ENCODE measurements at regions not wholly inside any gene's neighbourhood (a gene's known extent, or its start where the extent isn't known, plus 50 kb on each side); places are given as distances from the start of the nearest gene placed in this dataset.

DNA sequence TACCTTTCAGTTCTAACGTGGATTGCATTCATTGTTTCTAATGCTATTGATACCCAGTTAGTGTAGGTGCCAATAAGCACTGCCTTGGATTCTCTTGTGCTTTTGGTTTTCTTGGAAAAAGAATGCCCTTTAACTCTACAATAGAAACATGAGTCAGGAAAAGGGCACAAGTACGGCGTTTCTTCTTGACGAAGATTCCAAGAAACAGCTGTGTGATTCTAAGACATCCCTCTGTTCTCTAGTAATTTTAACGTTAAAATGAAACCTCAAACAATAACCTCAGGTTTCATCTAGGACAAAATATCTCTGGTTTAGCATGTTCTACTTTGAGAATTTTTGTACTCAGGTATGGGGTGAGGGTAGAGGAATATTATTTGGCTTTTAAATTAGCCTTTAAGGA, 540.5 kb upstream of the ATP11B start:
- DNase-seq (ENCODE audit: low spot score) (no peak), ATAC-seq (ENCODE audit: insufficient number of reproducible peaks, low FRiP score, low read depth) (no peak)
- TF ChIP-seq, protein P1, sequence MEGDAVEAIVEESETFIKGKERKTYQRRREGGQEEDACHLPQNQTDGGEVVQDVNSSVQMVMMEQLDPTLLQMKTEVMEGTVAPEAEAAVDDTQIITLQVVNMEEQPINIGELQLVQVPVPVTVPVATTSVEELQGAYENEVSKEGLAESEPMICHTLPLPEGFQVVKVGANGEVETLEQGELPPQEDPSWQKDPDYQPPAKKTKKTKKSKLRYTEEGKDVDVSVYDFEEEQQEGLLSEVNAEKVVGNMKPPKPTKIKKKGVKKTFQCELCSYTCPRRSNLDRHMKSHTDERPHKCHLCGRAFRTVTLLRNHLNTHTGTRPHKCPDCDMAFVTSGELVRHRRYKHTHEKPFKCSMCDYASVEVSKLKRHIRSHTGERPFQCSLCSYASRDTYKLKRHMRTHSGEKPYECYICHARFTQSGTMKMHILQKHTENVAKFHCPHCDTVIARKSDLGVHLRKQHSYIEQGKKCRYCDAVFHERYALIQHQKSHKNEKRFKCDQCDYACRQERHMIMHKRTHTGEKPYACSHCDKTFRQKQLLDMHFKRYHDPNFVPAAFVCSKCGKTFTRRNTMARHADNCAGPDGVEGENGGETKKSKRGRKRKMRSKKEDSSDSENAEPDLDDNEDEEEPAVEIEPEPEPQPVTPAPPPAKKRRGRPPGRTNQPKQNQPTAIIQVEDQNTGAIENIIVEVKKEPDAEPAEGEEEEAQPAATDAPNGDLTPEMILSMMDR (IDR thresholded peaks at IDR 0.05), result no peak
- Histone ChIP-seq H3K27me3 (replicated peaks; ENCODE audit: insufficient read depth) (no peaks in the 10 kb centered on the region), H3K36me3 (no peaks in the 10 kb centered on the region), H3K9me3 (no peaks in the 10 kb centered on the region), H3K4me1 (ENCODE audit: control insufficient read depth in 1 of 2, low read depth in 2 of 2) (no peaks in the 10 kb centered on the region), H3K4me3 (no peak overlapping the region), H3K27ac (no peak overlapping the region)

DNA sequence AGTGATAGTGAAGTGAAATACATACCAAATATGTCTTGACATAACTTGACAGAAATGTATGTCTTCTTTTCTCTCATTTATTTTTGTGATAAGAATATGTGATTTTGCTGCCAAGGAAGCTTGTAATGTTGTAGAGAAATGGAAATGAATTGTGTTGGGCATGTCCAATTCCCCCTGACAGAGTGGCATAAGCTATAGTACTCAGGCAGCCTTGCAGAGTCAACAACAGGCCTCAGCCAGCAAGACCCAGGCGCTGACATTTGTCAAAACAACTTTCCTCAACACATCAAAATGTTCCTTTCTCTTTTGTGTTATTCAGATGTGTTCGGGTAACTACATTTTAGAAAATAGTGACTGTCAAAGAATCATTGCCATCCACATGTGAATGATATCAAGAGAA, 538.1 kb upstream of the ATP11B start:
- H3K9me3 ChIP-seq, result no peaks in the 10 kb centered on the region
- no peaks in the 10 kb centered on the region for H3K4me1 ChIP-seq (ENCODE audit: control insufficient read depth in 1 of 2, low read depth in 2 of 2)
- DNase-seq (ENCODE audit: low spot score), result no peak
- no peak overlapping the region for H3K27ac ChIP-seq
- TF ChIP-seq, protein P1 (IDR thresholded peaks at IDR 0.05), result no peak
- H3K27me3 ChIP-seq (replicated peaks; ENCODE audit: insufficient read depth), result no peaks in the 10 kb centered on the region
- no peaks in the 10 kb centered on the region for H3K36me3 ChIP-seq
- ATAC-seq (ENCODE audit: insufficient number of reproducible peaks, low FRiP score, low read depth), result no peak
- no peak overlapping the region for H3K4me3 ChIP-seq

DNA sequence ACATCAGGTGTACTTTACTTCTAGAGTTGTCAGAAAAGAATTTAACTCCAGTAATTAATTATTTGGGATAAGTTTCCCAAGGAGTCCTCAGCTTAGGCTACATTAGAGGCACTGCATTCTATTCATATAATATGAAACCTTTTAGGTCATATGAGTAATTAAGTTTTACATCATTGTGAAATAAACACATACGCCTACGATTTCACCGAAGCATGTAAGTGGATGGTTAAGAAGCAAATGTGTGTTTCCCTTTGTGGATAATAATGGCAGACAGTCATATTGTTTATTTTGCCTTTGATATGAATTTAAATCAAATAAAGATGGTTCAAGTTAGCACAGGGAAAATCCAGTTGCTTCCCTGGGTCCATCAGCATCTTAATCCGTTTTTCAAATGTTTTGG, 535.9 kb upstream of the ATP11B start:
- no peaks in the 10 kb centered on the region for H3K36me3 ChIP-seq
- TF ChIP-seq, protein P1 (IDR thresholded peaks at IDR 0.05), result no peak
- ATAC-seq (ENCODE audit: insufficient number of reproducible peaks, low FRiP score, low read depth) (no peak), DNase-seq (ENCODE audit: low spot score) (no peak)
- H3K27me3 ChIP-seq (replicated peaks; ENCODE audit: insufficient read depth), result no peaks in the 10 kb centered on the region
- H3K4me3 ChIP-seq, result no peak overlapping the region
- H3K9me3 ChIP-seq, result no peaks in the 10 kb centered on the region
- H3K4me1 ChIP-seq (ENCODE audit: control insufficient read depth in 1 of 2, low read depth in 2 of 2), result no peaks in the 10 kb centered on the region
- no peak overlapping the region for H3K27ac ChIP-seq

DNA sequence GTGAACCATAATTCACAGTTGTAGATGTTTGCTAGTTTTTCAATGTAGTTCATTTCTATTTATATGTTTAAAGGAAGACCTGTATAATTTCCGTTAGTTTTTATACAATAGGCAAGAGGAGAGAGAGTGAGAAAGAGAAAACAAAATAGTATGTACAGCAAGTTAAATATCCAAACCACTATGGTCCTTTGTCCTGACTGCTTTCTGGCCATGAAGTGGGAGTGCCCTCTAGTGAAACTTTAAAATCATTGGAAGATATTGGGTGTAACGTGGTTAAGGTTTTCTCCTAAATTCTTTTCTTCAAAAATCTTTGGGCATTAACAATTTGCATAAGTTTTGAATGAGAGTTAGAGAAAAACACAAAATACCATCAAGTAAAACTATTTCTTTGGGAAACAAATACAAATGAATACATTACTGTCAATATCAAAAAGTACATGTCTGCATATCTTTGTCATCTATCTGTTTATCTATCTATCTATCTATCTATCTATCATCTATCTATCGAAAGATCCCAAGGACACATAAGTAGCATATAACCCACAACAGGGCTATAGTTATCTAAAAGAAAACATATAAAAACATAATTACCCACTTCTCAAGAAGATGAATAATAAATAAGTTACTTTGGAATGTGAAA, 534.6 kb upstream of the ATP11B start:
- Histone ChIP-seq H3K36me3 (no peaks in the 10 kb centered on the region), H3K27ac (no peak overlapping the region), H3K27me3 (replicated peaks; ENCODE audit: insufficient read depth) (no peaks in the 10 kb centered on the region), H3K9me3 (no peaks in the 10 kb centered on the region), H3K4me3 (no peak overlapping the region), H3K4me1 (ENCODE audit: control insufficient read depth in 1 of 2, low read depth in 2 of 2) (no peaks in the 10 kb centered on the region)
- DNase-seq (ENCODE audit: low spot score), result no peak
- TF ChIP-seq, protein P1 (IDR thresholded peaks at IDR 0.05), result no peak
- ATAC-seq (ENCODE audit: insufficient number of reproducible peaks, low FRiP score, low read depth), result no peak

DNA sequence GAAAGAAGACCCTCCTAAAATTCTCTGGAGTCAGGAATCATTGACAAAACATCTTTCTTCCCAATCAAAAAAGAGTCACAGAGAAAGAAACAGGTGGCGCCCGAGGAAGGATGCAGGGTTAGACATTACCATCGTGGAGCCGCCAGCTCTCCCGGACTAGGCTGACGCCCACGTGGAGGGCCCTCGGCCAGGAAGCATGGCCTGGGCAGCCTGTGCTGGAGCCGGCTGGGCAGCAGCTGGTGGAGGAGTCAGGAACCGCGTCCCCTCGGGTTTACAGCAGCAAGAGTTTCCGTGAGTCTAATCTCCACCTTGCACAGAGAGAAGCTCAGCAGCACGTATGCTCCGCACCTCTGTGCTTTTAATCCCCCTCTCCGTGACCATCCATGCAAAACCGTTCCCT, 533.7 kb upstream of the ATP11B start:
- Histone ChIP-seq H3K36me3 (no peaks in the 10 kb centered on the region), H3K4me3 (no peak overlapping the region), H3K27me3 (replicated peaks; ENCODE audit: insufficient read depth) (no peaks in the 10 kb centered on the region), H3K27ac (no peak overlapping the region), H3K4me1 (ENCODE audit: control insufficient read depth in 1 of 2, low read depth in 2 of 2) (no peaks in the 10 kb centered on the region), H3K9me3 (no peaks in the 10 kb centered on the region)
- ATAC-seq (ENCODE audit: insufficient number of reproducible peaks, low FRiP score, low read depth) (no peak), DNase-seq (ENCODE audit: low spot score) (no peak)
- TF ChIP-seq, protein P1 (IDR thresholded peaks at IDR 0.05), result no peak
